ENCODE measurements at regions not wholly inside any gene's neighbourhood (a gene's known extent, or its start where the extent isn't known, plus 50 kb on each side); places are given as distances from the start of the nearest gene placed in this dataset.

- no peak overlapping the region for H3K4me2 ChIP-seq (ENCODE audit: low read length)
- H3K27me3 ChIP-seq (ENCODE audit: insufficient read depth, low read length), result no peaks in the 10 kb centered on the region
- RAD21 ChIA-PET (ENCODE audit: low non-redundant PET in 1 of 2, low total read pairs in 2 of 2, uncharacterized antibody in 2 of 2, unreplicated experiment in 2 of 2), result no interaction called here
- TF ChIP-seq FOSL1 (IDR thresholded peaks at IDR 0.05; ENCODE audit: low read depth) (no peak), POLR2AphosphoS5 (IDR thresholded peaks at IDR 0.05; ENCODE audit: low read depth, low read length) (no peak), EZH2 (IDR thresholded peaks at IDR 0.05) (no peak), EZH2phosphoT487 (IDR thresholded peaks at IDR 0.05; ENCODE audit: borderline replicate concordance) (no peak), CBX3 (IDR thresholded peaks at IDR 0.05; ENCODE audit: low read depth) (no peak), TCF7L2 (IDR thresholded peaks at IDR 0.05; ENCODE audit: borderline replicate concordance, extremely low read depth, insufficient read depth, insufficient read length) (no peak), ZNF274 (IDR thresholded peaks at IDR 0.05; ENCODE audit: low read depth, low read length) (no peak), ELF1 (IDR thresholded peaks at IDR 0.05; ENCODE audit: borderline replicate concordance, low read depth) (no peak), ATF3 (IDR thresholded peaks at IDR 0.05) (no peak), POLR2A (IDR thresholded peaks at IDR 0.05; ENCODE audit: borderline replicate concordance, extremely low read depth, insufficient read depth, insufficient read length) (no peak), JUND (IDR thresholded peaks at IDR 0.05) (no peak), SIN3A (IDR thresholded peaks at IDR 0.05; ENCODE audit: low read depth) (no peak), EGR1 (IDR thresholded peaks at IDR 0.05; ENCODE audit: low read depth) (no peak), SP1 (IDR thresholded peaks at IDR 0.05; ENCODE audit: low read depth) (no peak), MAX (IDR thresholded peaks at IDR 0.05) (no peak)
- TF ChIP-seq, protein P1, sequence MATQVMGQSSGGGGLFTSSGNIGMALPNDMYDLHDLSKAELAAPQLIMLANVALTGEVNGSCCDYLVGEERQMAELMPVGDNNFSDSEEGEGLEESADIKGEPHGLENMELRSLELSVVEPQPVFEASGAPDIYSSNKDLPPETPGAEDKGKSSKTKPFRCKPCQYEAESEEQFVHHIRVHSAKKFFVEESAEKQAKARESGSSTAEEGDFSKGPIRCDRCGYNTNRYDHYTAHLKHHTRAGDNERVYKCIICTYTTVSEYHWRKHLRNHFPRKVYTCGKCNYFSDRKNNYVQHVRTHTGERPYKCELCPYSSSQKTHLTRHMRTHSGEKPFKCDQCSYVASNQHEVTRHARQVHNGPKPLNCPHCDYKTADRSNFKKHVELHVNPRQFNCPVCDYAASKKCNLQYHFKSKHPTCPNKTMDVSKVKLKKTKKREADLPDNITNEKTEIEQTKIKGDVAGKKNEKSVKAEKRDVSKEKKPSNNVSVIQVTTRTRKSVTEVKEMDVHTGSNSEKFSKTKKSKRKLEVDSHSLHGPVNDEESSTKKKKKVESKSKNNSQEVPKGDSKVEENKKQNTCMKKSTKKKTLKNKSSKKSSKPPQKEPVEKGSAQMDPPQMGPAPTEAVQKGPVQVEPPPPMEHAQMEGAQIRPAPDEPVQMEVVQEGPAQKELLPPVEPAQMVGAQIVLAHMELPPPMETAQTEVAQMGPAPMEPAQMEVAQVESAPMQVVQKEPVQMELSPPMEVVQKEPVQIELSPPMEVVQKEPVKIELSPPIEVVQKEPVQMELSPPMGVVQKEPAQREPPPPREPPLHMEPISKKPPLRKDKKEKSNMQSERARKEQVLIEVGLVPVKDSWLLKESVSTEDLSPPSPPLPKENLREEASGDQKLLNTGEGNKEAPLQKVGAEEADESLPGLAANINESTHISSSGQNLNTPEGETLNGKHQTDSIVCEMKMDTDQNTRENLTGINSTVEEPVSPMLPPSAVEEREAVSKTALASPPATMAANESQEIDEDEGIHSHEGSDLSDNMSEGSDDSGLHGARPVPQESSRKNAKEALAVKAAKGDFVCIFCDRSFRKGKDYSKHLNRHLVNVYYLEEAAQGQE (IDR thresholded peaks at IDR 0.05; ENCODE audit: low read depth), result no peak
- H2AFZ ChIP-seq (ENCODE audit: low read depth, low read length, poor library complexity, severe bottlenecking), result no peak overlapping the region
- intact Hi-C loops (cut with micrococcal nuclease), result no loop called here
- BruUV-seq (replicated peaks), result no TSS peak
- H3K4me3 ChIP-seq (replicated peaks in 1 of 2; ENCODE audit: low read depth in 1 of 2, low read length in 2 of 2), result no peak overlapping the region
- DNase-seq (ENCODE audit: low read depth, low spot score) (no peak), ATAC-seq (no peak)
- H3K27ac ChIP-seq (ENCODE audit: low read depth, low read length), result no peak overlapping the region
- H3K9me3 ChIP-seq (ENCODE audit: control insufficient read depth in 1 of 2, insufficient read depth in 1 of 2, low read depth in 1 of 2, low read length in 2 of 2), result no peaks in the 10 kb centered on the region
- no peaks in the 10 kb centered on the region for H3K79me2 ChIP-seq (ENCODE audit: insufficient read depth, low read length)
- no peaks in the 10 kb centered on the region for H3K36me3 ChIP-seq (ENCODE audit: control insufficient read depth in 1 of 2, insufficient read depth in 2 of 2, low read length in 2 of 2)
- no peaks in the 10 kb centered on the region for H3K9me2 ChIP-seq (ENCODE audit: insufficient read depth)
- CTCF ChIA-PET, result no interaction called here
- H3K9ac ChIP-seq (ENCODE audit: low read length), result no peak overlapping the region
- H3K4me1 ChIP-seq (ENCODE audit: control insufficient read depth in 1 of 2, insufficient read depth in 2 of 2, low read length in 2 of 2), result no peaks in the 10 kb centered on the region
- POLR2A ChIA-PET, result no interaction called here
- no peaks in the 10 kb centered on the region for H4K20me1 ChIP-seq (ENCODE audit: insufficient read depth)
These were observed 95.6 kb downstream of the BRMS1L start for GRCh38 chr14:35921745-35922144.

Data from HCT116 (cell line).